Adrenal gland (tissue), 5 donors: ENCODE measurements at regions not wholly inside any gene's neighbourhood (a gene's known extent, or its start where the extent isn't known, plus 50 kb on each side); places are given as distances from the start of the nearest gene placed in this dataset.

Experiments used
- POLR2A ChIP-seq, 2 donors: fragments of 450-650 bp; IDR thresholded peaks; one replicate each; pipeline ENCODE4 v1.6.1; 2017; ENCODE audit warnings: antibody characterized with exemption in 2 of 2, mild to moderate bottlenecking in 2 of 2, moderate library complexity in 1 of 2
- TF ChIP-seq, protein P1 (sequence below), 6 experiments: fragments of 450-650 bp in 4 of 6; fragments of 200-600 bp in 2 of 6; sonication (generic) in 1 of 6; IDR thresholded peaks; 1 replicate in 5 of 6; 2 replicates in 1 of 6; pipeline versions ENCODE4 v1.5.1 to v1.8.0; 2016 to 2021; ENCODE audit warnings: antibody characterized with exemption in 6 of 6, mild to moderate bottlenecking in 2 of 6, moderate library complexity in 1 of 6
- donor health status: DM: no; HTN: no; CAD: no.

DNA sequence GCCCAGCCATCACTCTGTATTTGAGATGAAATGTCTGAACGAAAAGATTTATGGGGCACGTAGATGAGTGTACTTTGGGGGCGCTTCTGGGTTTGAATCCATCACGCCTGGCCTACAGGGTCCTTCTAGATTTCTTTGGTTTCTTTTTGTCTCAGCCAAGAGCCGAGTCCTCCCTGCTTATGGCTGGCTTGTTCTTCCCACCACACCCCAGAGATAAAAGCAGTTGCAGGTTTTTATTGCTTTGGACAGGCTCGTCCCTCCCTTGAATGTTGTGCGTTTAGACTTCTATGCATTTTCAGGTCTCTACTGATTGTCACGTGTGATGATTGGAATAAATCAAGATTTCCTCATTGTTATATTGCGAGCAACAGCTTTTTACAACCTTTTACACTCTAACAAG lies 104.8 kb upstream of the CHRNA7 start:
- TF ChIP-seq, protein P1, sequence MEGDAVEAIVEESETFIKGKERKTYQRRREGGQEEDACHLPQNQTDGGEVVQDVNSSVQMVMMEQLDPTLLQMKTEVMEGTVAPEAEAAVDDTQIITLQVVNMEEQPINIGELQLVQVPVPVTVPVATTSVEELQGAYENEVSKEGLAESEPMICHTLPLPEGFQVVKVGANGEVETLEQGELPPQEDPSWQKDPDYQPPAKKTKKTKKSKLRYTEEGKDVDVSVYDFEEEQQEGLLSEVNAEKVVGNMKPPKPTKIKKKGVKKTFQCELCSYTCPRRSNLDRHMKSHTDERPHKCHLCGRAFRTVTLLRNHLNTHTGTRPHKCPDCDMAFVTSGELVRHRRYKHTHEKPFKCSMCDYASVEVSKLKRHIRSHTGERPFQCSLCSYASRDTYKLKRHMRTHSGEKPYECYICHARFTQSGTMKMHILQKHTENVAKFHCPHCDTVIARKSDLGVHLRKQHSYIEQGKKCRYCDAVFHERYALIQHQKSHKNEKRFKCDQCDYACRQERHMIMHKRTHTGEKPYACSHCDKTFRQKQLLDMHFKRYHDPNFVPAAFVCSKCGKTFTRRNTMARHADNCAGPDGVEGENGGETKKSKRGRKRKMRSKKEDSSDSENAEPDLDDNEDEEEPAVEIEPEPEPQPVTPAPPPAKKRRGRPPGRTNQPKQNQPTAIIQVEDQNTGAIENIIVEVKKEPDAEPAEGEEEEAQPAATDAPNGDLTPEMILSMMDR (IDR thresholded peaks at IDR 0.05): no peak
- no peak for TF ChIP-seq POLR2A (IDR thresholded peaks at IDR 0.05)
